DOHH2 (cell line): ENCODE measurements at regions not wholly inside any gene's neighbourhood (a gene's known extent, or its start where the extent isn't known, plus 50 kb on each side); places are given as distances from the start of the nearest gene placed in this dataset.

Experiments used
- H3F3A ChIP-seq: fragments of 200-600 bp; sonication (generic), shearing (Covaris generic); 2 replicates; pipeline ENCODE4 v1.6.0; 2016; ENCODE audit warnings: antibody characterized with exemption, mild to moderate bottlenecking; ENCODE audit not compliant: control insufficient read depth, insufficient read depth
- H3K27ac ChIP-seq: fragments of 200-600 bp; sonication (generic); 2 replicates; pipeline ENCODE4 v1.5.1; 2014; ENCODE audit warnings: low read depth, mild to moderate bottlenecking, low read length, moderate library complexity
- H3K27me3 ChIP-seq: fragments of 200-600 bp; sonication (generic); 2 replicates; pipeline ENCODE4 v1.6.1; 2014; ENCODE audit warnings: mild to moderate bottlenecking, low read length, mixed read lengths; ENCODE audit not compliant: control insufficient read depth
- H3K36me3 ChIP-seq: fragments of 200-600 bp; sonication (generic); 2 replicates; pipeline ENCODE4 v1.6.1; 2014; ENCODE audit warnings: mild to moderate bottlenecking, low read length, moderate library complexity, mixed read lengths; ENCODE audit not compliant: control insufficient read depth
- H3K4me1 ChIP-seq: fragments of 200-600 bp; sonication (generic); 2 replicates; pipeline ENCODE4 v1.6.1; 2014; ENCODE audit warnings: mild to moderate bottlenecking, low read length, mixed read lengths; ENCODE audit not compliant: control insufficient read depth
- H3K4me2 ChIP-seq: fragments of 200-600 bp; sonication (generic); 2 replicates; pipeline ENCODE4 v1.6.0; 2014; ENCODE audit warnings: mild to moderate bottlenecking, low read length, moderate library complexity
- H3K4me3 ChIP-seq: fragments of 200-600 bp; sonication (generic); 2 replicates; pipeline ENCODE4 v1.5.1; 2014; ENCODE audit warnings: mild to moderate bottlenecking, low read length, mixed read lengths
- H3K79me2 ChIP-seq: fragments of 200-600 bp; sonication (generic); 2 replicates; pipeline ENCODE4 v1.6.1; 2014; ENCODE audit warnings: mild to moderate bottlenecking, low read length, mixed read lengths; ENCODE audit not compliant: control insufficient read depth
- H3K9me2 ChIP-seq: fragments of 200-600 bp; sonication (generic); replicated peaks from 2 replicates; pipeline ENCODE4 v1.6.1; 2014; ENCODE audit warnings: mild to moderate bottlenecking, low read length, mixed read lengths; ENCODE audit not compliant: control insufficient read depth
- H3K9me3 ChIP-seq: fragments of 200-600 bp; sonication (generic); 2 replicates; pipeline ENCODE4 v1.6.1; 2014; ENCODE audit warnings: antibody characterized with exemption, low read length, mixed read lengths; ENCODE audit not compliant: control insufficient read depth, insufficient read depth
- H4K20me1 ChIP-seq: fragments of 200-600 bp; sonication (generic); 2 replicates; pipeline ENCODE4 v1.6.0; 2014; ENCODE audit warnings: low read depth, mild to moderate bottlenecking, antibody characterized with exemption, low read length, moderate library complexity; ENCODE audit not compliant: control insufficient read depth, insufficient read depth
- EZH2phosphoT487 ChIP-seq: fragments of 200-600 bp; sonication (generic); IDR thresholded peaks from 2 replicates; pipeline ENCODE4 v1.6.1; 2017; ENCODE audit warnings: borderline replicate concordance, mild to moderate bottlenecking, antibody characterized with exemption, low read length, moderate library complexity, mixed read lengths
- TF ChIP-seq, protein P1 (sequence below): fragments of 200-600 bp; sonication (generic); IDR thresholded peaks from one replicate; pipeline ENCODE4 v1.5.1; 2014; ENCODE audit warnings: antibody characterized with exemption, mild to moderate bottlenecking, low read depth, low read length; ENCODE audit not compliant: poor library complexity, severe bottlenecking

DNA sequence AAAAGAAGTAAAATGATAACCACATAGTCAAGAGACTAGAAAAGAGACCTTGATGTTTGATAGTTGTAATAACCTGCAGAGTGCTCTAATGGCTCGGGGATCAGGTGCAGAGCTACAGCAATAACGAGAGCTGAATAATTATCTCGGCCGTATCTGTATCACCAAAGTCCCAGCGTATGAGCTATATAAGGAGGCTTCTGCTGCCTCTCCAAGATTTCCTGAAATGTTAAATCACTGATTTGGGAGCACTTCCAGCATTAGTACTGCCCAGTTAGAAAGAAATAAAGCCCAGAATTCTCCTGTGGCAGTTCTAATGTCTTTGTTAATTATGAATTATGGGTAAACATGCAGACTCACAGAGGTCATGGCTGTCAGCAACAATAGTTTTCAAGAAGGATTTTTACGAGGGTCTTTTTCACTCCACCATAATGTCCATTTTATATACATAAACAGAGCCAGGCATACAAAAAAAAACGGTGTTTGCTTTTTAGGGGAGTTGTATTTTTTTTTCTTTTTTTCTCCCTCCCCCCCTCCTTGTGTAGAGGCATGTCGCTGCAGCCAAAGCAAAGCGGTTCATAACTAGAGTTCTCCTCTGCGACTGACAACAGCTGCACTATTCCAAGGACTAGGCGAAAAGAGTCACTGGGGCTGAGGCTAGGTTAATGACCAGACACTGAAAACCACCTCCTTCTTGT lies 168.3 kb upstream of the VRK2 start:
- Histone ChIP-seq H3K4me1 (peaks cover 19% of the 10 kb centered on the region), H3K9me3 (no peaks in the 10 kb centered on the region), H3K9me2 (no peaks in the 10 kb centered on the region), H3F3A (no peaks in the 10 kb centered on the region), H4K20me1 (no peaks in the 10 kb centered on the region), H3K27ac (no peak overlapping the region), H3K79me2 (no peaks in the 10 kb centered on the region), H3K36me3 (no peaks in the 10 kb centered on the region), H3K27me3 (no peaks in the 10 kb centered on the region), H3K4me3 (no peak overlapping the region), H3K4me2 (peak overlapping the region; percentile 10; the same call in 1 of the 2 replicates)
- TF ChIP-seq EZH2phosphoT487: no peak
- TF ChIP-seq, protein P1, sequence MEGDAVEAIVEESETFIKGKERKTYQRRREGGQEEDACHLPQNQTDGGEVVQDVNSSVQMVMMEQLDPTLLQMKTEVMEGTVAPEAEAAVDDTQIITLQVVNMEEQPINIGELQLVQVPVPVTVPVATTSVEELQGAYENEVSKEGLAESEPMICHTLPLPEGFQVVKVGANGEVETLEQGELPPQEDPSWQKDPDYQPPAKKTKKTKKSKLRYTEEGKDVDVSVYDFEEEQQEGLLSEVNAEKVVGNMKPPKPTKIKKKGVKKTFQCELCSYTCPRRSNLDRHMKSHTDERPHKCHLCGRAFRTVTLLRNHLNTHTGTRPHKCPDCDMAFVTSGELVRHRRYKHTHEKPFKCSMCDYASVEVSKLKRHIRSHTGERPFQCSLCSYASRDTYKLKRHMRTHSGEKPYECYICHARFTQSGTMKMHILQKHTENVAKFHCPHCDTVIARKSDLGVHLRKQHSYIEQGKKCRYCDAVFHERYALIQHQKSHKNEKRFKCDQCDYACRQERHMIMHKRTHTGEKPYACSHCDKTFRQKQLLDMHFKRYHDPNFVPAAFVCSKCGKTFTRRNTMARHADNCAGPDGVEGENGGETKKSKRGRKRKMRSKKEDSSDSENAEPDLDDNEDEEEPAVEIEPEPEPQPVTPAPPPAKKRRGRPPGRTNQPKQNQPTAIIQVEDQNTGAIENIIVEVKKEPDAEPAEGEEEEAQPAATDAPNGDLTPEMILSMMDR: no peak

DNA sequence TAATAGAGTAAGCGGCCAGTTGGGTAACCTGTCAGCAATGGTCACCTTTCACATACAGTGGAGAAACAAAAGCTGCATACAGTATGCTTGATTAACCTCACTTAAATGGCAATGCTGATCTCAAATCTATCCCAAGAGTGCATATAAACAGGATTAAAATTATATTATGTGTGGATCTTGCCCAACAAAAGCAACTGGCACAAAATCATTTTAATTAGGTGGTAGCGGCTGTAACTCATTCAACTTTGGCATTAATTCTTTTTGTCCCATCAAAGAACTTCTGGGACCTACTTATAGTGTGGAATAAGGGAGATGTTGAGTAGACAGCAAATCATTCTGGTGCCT lies 167.8 kb upstream of the VRK2 start:
- H3F3A ChIP-seq: no peaks in the 10 kb centered on the region
- no peaks in the 10 kb centered on the region for H3K9me3 ChIP-seq
- H3K4me3 ChIP-seq: no peak overlapping the region
- H3K27ac ChIP-seq: no peak overlapping the region
- H3K4me1 ChIP-seq: peaks cover 19% of the 10 kb centered on the region
- no peak overlapping the region for H3K4me2 ChIP-seq
- H3K36me3 ChIP-seq: no peaks in the 10 kb centered on the region
- no peak for TF ChIP-seq EZH2phosphoT487
- TF ChIP-seq, protein P1: no peak
- H3K27me3 ChIP-seq: no peaks in the 10 kb centered on the region
- no peaks in the 10 kb centered on the region for H4K20me1 ChIP-seq
- H3K79me2 ChIP-seq: no peaks in the 10 kb centered on the region
- H3K9me2 ChIP-seq: no peaks in the 10 kb centered on the region

DNA sequence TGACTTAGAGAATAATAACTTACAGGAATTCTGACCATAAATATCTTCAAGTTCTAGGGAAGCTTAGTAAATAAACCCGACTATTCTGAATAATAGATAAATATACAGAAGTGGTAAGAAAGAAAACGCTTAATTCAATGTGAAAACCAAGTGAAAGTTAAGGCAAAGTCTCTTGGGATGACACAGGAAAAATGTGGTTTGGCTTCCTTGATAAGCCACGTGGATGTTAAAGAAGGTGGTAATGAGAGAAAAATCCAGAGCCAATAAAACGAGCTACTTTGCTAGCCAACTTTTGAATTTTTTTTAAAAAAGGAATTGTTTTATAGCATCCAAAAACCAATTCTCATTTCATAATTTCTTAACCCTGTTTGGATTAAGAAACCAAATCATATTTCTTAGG lies 166.2 kb upstream of the VRK2 start:
- Histone ChIP-seq H3K27me3 (no peaks in the 10 kb centered on the region), H3K4me2 (no peak overlapping the region), H3K79me2 (no peaks in the 10 kb centered on the region), H3F3A (no peaks in the 10 kb centered on the region), H3K27ac (no peak overlapping the region), H3K36me3 (no peaks in the 10 kb centered on the region), H3K4me3 (no peak overlapping the region), H3K4me1 (peaks cover 19% of the 10 kb centered on the region), H3K9me3 (no peaks in the 10 kb centered on the region), H3K9me2 (no peaks in the 10 kb centered on the region), H4K20me1 (no peaks in the 10 kb centered on the region)
- TF ChIP-seq, protein P1: no peak
- no peak for TF ChIP-seq EZH2phosphoT487
